ENCODE measurements at regions not wholly inside any gene's neighbourhood (a gene's known extent, or its start where the extent isn't known, plus 50 kb on each side); places are given as distances from the start of the nearest gene placed in this dataset.
A peak's percentile ranks its signal among the peaks of the same experiment; 100 is the strongest.
"Not testable (repeated sequence)": the region's sequence is repeated elsewhere in the genome, so short reads cannot be mapped to it uniquely, and the experiment has no call there.

GRCh38 chr14:43790681-43791080 lies 716.4 kb downstream of the FSCB start:
- DNase-seq = peak; percentile 56
- no peaks in the 10 kb centered on the region for H3K4me1 ChIP-seq (ENCODE audit: insufficient read depth, low read length)
- no peaks in the 10 kb centered on the region for H3F3A ChIP-seq (ENCODE audit: low read length, unreplicated experiment)
- no peaks in the 10 kb centered on the region for H4K20me1 ChIP-seq (ENCODE audit: low read length)
- no peak overlapping the region for H3K4me3 ChIP-seq (ENCODE audit: low read length)
- peak overlapping the region; percentile 52; the same call in 1 of the 2 replicates for H2AFZ ChIP-seq (ENCODE audit: low read length)
- TF ChIP-seq EZH2phosphoT487 (IDR thresholded peaks at IDR 0.05; ENCODE audit: borderline replicate concordance, low read length) (no peak), EZH2 (IDR thresholded peaks at IDR 0.05; ENCODE audit: low read length, unreplicated experiment) (no peak), CTCF (conservative IDR thresholded peaks at IDR 0.05; ENCODE audit: low read depth, low read length) (no peak)
- H3K4me2 ChIP-seq (ENCODE audit: low read length) = peak overlapping the region; percentile 36; the same call in 1 of the 2 replicates
- no peaks in the 10 kb centered on the region for H3K27me3 ChIP-seq (ENCODE audit: low read length)
- H3K79me2 ChIP-seq (ENCODE audit: low read length) = no peaks in the 10 kb centered on the region
- H3K9ac ChIP-seq (ENCODE audit: low read length) = no peak overlapping the region
- no peaks in the 10 kb centered on the region for H3K9me3 ChIP-seq (ENCODE audit: low read length)
- H3K9me2 ChIP-seq (replicated peaks; ENCODE audit: low read length) = no peaks in the 10 kb centered on the region
- H3K27ac ChIP-seq (ENCODE audit: low read length) = no peak overlapping the region
- peak; percentile 77 for ATAC-seq
- POLR2A ChIA-PET (ENCODE audit: unreplicated experiment) = no interaction called here
- no peaks in the 10 kb centered on the region for H3K36me3 ChIP-seq (ENCODE audit: low read depth, low read length)
- CTCF ChIA-PET = no interaction called here
- intact Hi-C loops (cut with micrococcal nuclease) = loop anchor here (10.0 kb wide), 2 partner anchors 1566 to 1676 kb away; no protein-coding TSS in a partner anchor
- no TSS peak for BruUV-seq (replicated peaks)

GRCh38 chr14:43789458-43789857 lies 717.6 kb downstream of the FSCB start:
- ChIA-PET POLR2A (ENCODE audit: unreplicated experiment) (no interaction called here), CTCF (no interaction called here)
- no peaks in the 10 kb centered on the region for H3K27me3 ChIP-seq (ENCODE audit: low read length)
- no peak for TF ChIP-seq EZH2 (IDR thresholded peaks at IDR 0.05; ENCODE audit: low read length, unreplicated experiment)
- TF ChIP-seq EZH2phosphoT487 (IDR thresholded peaks at IDR 0.05; ENCODE audit: borderline replicate concordance, low read length) = no peak
- TF ChIP-seq CTCF (conservative IDR thresholded peaks at IDR 0.05; ENCODE audit: low read depth, low read length) = no peak
- H3K36me3 ChIP-seq (ENCODE audit: low read depth, low read length) = no peaks in the 10 kb centered on the region
- no peaks in the 10 kb centered on the region for H3K4me1 ChIP-seq (ENCODE audit: insufficient read depth, low read length)
- BruUV-seq (replicated peaks) = no TSS peak
- H3K9ac ChIP-seq (ENCODE audit: low read length) = no peak overlapping the region
- DNase-seq (peak; percentile 47), ATAC-seq (no peak)
- H3F3A ChIP-seq (ENCODE audit: low read length, unreplicated experiment) = no peaks in the 10 kb centered on the region
- no peaks in the 10 kb centered on the region for H4K20me1 ChIP-seq (ENCODE audit: low read length)
- H3K9me3 ChIP-seq (ENCODE audit: low read length) = no peaks in the 10 kb centered on the region
- no peak overlapping the region for H3K4me3 ChIP-seq (ENCODE audit: low read length)
- H3K79me2 ChIP-seq (ENCODE audit: low read length) = no peaks in the 10 kb centered on the region
- no peak overlapping the region for H3K4me2 ChIP-seq (ENCODE audit: low read length)
- H3K27ac ChIP-seq (ENCODE audit: low read length) = no peak overlapping the region
- no peak overlapping the region for H2AFZ ChIP-seq (ENCODE audit: low read length)
- H3K9me2 ChIP-seq (replicated peaks; ENCODE audit: low read length) = no peaks in the 10 kb centered on the region
- intact Hi-C loops (cut with micrococcal nuclease) = no loop called here

- Histone ChIP-seq H2AFZ (ENCODE audit: low read length) (no peak overlapping the region), H3K4me1 (ENCODE audit: insufficient read depth, low read length) (no peaks in the 10 kb centered on the region), H3K79me2 (ENCODE audit: low read length) (no peaks in the 10 kb centered on the region), H4K20me1 (ENCODE audit: low read length) (no peaks in the 10 kb centered on the region), H3K27me3 (ENCODE audit: low read length) (no peaks in the 10 kb centered on the region), H3K4me3 (ENCODE audit: low read length) (no peak overlapping the region), H3F3A (ENCODE audit: low read length, unreplicated experiment) (no peaks in the 10 kb centered on the region), H3K36me3 (ENCODE audit: low read depth, low read length) (no peaks in the 10 kb centered on the region), H3K9me2 (replicated peaks; ENCODE audit: low read length) (no peaks in the 10 kb centered on the region), H3K9ac (ENCODE audit: low read length) (no peak overlapping the region), H3K9me3 (ENCODE audit: low read length) (no peaks in the 10 kb centered on the region), H3K27ac (ENCODE audit: low read length) (no peak overlapping the region), H3K4me2 (ENCODE audit: low read length) (no peak overlapping the region)
- CTCF ChIA-PET = no interaction called here
- DNase-seq (no peak), ATAC-seq (no peak)
- intact Hi-C loops (cut with micrococcal nuclease) = no loop called here
- POLR2A ChIA-PET (ENCODE audit: unreplicated experiment) = no interaction called here
- TF ChIP-seq EZH2phosphoT487 (IDR thresholded peaks at IDR 0.05; ENCODE audit: borderline replicate concordance, low read length) (no peak), EZH2 (IDR thresholded peaks at IDR 0.05; ENCODE audit: low read length, unreplicated experiment) (no peak), CTCF (conservative IDR thresholded peaks at IDR 0.05; ENCODE audit: low read depth, low read length) (no peak)
- no TSS peak for BruUV-seq (replicated peaks)
These were observed 720.9 kb downstream of the FSCB start for GRCh38 chr14:43786066-43786762.

- H3K27me3 ChIP-seq (ENCODE audit: low read length); intact Hi-C loops (cut with micrococcal nuclease); H3K9me3 ChIP-seq (ENCODE audit: low read length); H3F3A ChIP-seq (ENCODE audit: low read length, unreplicated experiment); H3K4me3 ChIP-seq (ENCODE audit: low read length); H2AFZ ChIP-seq (ENCODE audit: low read length); H3K4me1 ChIP-seq (ENCODE audit: insufficient read depth, low read length); ATAC-seq; H3K79me2 ChIP-seq (ENCODE audit: low read length); BruUV-seq (replicated peaks); H3K9ac ChIP-seq (ENCODE audit: low read length); H3K9me2 ChIP-seq (replicated peaks; ENCODE audit: low read length); H3K36me3 ChIP-seq (ENCODE audit: low read depth, low read length); H3K27ac ChIP-seq (ENCODE audit: low read length); DNase-seq; H4K20me1 ChIP-seq (ENCODE audit: low read length); POLR2A ChIA-PET (ENCODE audit: unreplicated experiment); CTCF ChIA-PET; H3K4me2 ChIP-seq (ENCODE audit: low read length): not testable (repeated sequence)
These were observed 722.7 kb downstream of the FSCB start for GRCh38 chr14:43784432-43784831.

All from PC-3 (cell line).